HepG2 (cell line): ENCODE measurements at regions not wholly inside any gene's neighbourhood (a gene's known extent, or its start where the extent isn't known, plus 50 kb on each side); places are given as distances from the start of the nearest gene placed in this dataset.

Experiments
- ARHGAP35 ChIP-seq: sonication (generic); formaldehyde crosslinking; IDR thresholded peaks from 2 replicates; pipeline ENCODE4 v1.9.0; 2022; ENCODE audit warnings: mild to moderate bottlenecking, inconsistent platforms, moderate library complexity, missing genetic modification reagents, borderline replicate concordance
- ATF1 ChIP-seq: IDR thresholded peaks from 2 replicates; pipeline ENCODE4 v1.6.1; 2016; ENCODE audit warnings: mild to moderate bottlenecking, control low read depth
- CTCF ChIP-seq: sonication (generic); formaldehyde crosslinking; IDR thresholded peaks from 2 replicates; pipeline ENCODE4 v1.5.0; 2020; ENCODE audit warnings: mild to moderate bottlenecking, missing genetic modification reagents, moderate library complexity
- E2F1 ChIP-seq: sonication (generic); formaldehyde crosslinking; IDR thresholded peaks from 2 replicates; pipeline ENCODE4 v1.5.0; 2020; ENCODE audit warnings: missing genetic modification reagents
- FOXA1 ChIP-seq, 2 experiments: fragments of 450-650 bp in 1 of 2; sonication (generic) in 1 of 2; formaldehyde crosslinking in 1 of 2; IDR thresholded peaks; 2 replicates each; pipeline versions ENCODE4 v1.4.0 to v1.6.1; 2016 to 2020; ENCODE audit warnings: missing genetic modification reagents in 1 of 2
- GABPA ChIP-seq, 2 experiments: IDR thresholded peaks; 2 replicates each; pipeline ENCODE4 v1.6.1; 2011 to 2016; ENCODE audit warnings: low read depth in 2 of 2, low read length in 1 of 2, missing biosample characterization in 1 of 2, missing genetic modification characterization in 1 of 2
- MTF2 ChIP-seq: sonication (generic); formaldehyde crosslinking; IDR thresholded peaks from 2 replicates; pipeline ENCODE4 v1.5.0; 2020; ENCODE audit warnings: missing genetic modification reagents, borderline replicate concordance
- POLR2A ChIP-seq, 2 experiments: IDR thresholded peaks; 2 replicates each; pipeline ENCODE4 v1.6.1; 2011; ENCODE audit warnings: low read depth in 2 of 2, low read length in 2 of 2, mild to moderate bottlenecking in 1 of 2, moderate library complexity in 1 of 2; ENCODE audit not compliant: insufficient read depth in 1 of 2
- PRPF4 ChIP-seq: fragments of 200-400 bp; formaldehyde crosslinking; IDR thresholded peaks from 2 replicates; pipeline ENCODE4 v1.6.1; 2016; ENCODE audit warnings: low read length, low read depth; ENCODE audit not compliant: poor library complexity, severe bottlenecking
- RORA ChIP-seq: sonication (generic); formaldehyde crosslinking; IDR thresholded peaks from 2 replicates; pipeline ENCODE4 v1.5.0; 2020; ENCODE audit warnings: mild to moderate bottlenecking, missing genetic modification reagents, moderate library complexity
- SP4 ChIP-seq: sonication (generic); formaldehyde crosslinking; IDR thresholded peaks from 2 replicates; pipeline ENCODE4 v1.8.1; 2023; ENCODE audit warnings: mild to moderate bottlenecking, missing genetic modification reagents
- ZBTB7A ChIP-seq: sonication (generic); formaldehyde crosslinking; IDR thresholded peaks from 2 replicates; pipeline ENCODE4 v1.8.0; 2022; ENCODE audit warnings: mild to moderate bottlenecking, missing genetic modification reagents
- ZNF687 ChIP-seq: sonication (generic); formaldehyde crosslinking; IDR thresholded peaks from 2 replicates; pipeline ENCODE4 v1.5.1; 2020; ENCODE audit warnings: mild to moderate bottlenecking, missing genetic modification reagents, moderate library complexity
- ZNF761 ChIP-seq: sonication (generic); formaldehyde crosslinking; conservative IDR thresholded peaks from 2 replicates; pipeline ENCODE4 v1.4.0; 2020; ENCODE audit warnings: mild to moderate bottlenecking, missing genetic modification reagents

DNA sequence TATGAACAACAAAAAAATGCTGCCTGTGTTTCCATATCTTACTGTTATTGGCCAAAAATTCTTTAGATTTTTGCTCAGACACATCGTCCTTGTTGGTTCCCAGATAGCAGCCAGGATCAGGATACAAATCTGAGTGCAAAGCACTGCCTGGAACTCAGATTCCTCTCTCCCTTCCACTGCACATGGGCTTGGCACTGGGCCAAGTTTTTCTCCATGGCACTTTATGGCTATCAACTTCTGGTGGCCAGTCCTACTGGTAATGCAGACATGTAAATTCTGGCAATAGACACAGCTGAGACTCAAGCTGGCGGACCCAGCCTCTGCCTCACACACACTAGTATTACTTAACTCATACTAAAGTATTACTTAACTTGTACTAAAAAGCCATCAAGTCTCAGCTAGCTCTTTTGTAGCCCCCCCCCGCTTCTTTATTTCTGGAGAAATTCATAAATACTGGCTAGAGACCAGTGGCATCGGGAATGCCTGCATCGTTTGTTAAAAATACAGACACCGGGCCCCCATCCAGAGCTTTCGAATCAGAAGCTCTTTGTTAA lies 181.2 kb upstream of the COX10 start:
- TF ChIP-seq RORA (no peak), ZBTB7A (CRISPR knock-in tag) (no peak), ATF1 (CRISPR knock-in tag) (no peak), FOXA1 (IDR thresholded peaks at IDR 0.05) (no peak), FOXA1 (CRISPR knock-in tag; IDR thresholded peaks at IDR 0.05) (no peak), PRPF4 (no peak), GABPA (IDR thresholded peaks at IDR 0.05; ENCODE audit: low read depth, low read length) (no peak), GABPA (CRISPR knock-in tag; IDR thresholded peaks at IDR 0.05; ENCODE audit: low read depth) (no peak), MTF2 (CRISPR knock-in tag) (no peak), POLR2A (IDR thresholded peaks at IDR 0.05; ENCODE audit: insufficient read depth in 1 of 2, low read depth in 2 of 2, low read length in 2 of 2) (no peak), CTCF (CRISPR knock-in tag) (no peak), E2F1 (CRISPR knock-in tag) (no peak), SP4 (no peak), ZNF761 (no peak), ARHGAP35 (no peak), ZNF687 (CRISPR knock-in tag) (no peak)
